PFSK-1 (cell line): ENCODE measurements at regions not wholly inside any gene's neighbourhood (a gene's known extent, or its start where the extent isn't known, plus 50 kb on each side); places are given as distances from the start of the nearest gene placed in this dataset.

Source experiments
- FOXP2 ChIP-seq: optimal IDR thresholded peaks from 2 replicates; pipeline ENCODE3; 2011; ENCODE audit warnings: borderline replicate concordance, control low read depth, inconsistent platforms; ENCODE audit not compliant: insufficient read depth; ENCODE audit errors: extremely low read length, extremely low read depth
- POLR2AphosphoS5 ChIP-seq: IDR thresholded peaks from 2 replicates; pipeline ENCODE4 v1.6.1; 2012; ENCODE audit warnings: low read depth, mild to moderate bottlenecking, control low read depth, low read length, moderate library complexity
- REST ChIP-seq, 2 experiments: IDR thresholded peaks; 2 replicates each; pipeline versions ENCODE4 v1.6.1 to v1.8.0; 2011 to 2012; ENCODE audit warnings: low read depth in 2 of 2, low read length in 2 of 2, control low read depth in 1 of 2, inconsistent platforms in 1 of 2, mild to moderate bottlenecking in 1 of 2, moderate library complexity in 1 of 2; ENCODE audit not compliant: insufficient read depth in 1 of 2
- SIN3A ChIP-seq: IDR thresholded peaks from 2 replicates; pipeline ENCODE4 v1.6.1; 2012; ENCODE audit warnings: mild to moderate bottlenecking, low read length, moderate library complexity, borderline replicate concordance; ENCODE audit not compliant: insufficient read depth
- TAF1 ChIP-seq: IDR thresholded peaks from 2 replicates; pipeline ENCODE4 v1.6.1; 2012; ENCODE audit warnings: low read length, control low read depth, borderline replicate concordance; ENCODE audit not compliant: insufficient read depth

- TF ChIP-seq FOXP2: no peak
- no peak for TF ChIP-seq POLR2AphosphoS5
- TF ChIP-seq REST (IDR thresholded peaks at IDR 0.05; ENCODE audit: insufficient read depth in 1 of 2, low read depth in 2 of 2, low read length in 2 of 2): no peak
- no peak for TF ChIP-seq TAF1
- no peak for TF ChIP-seq SIN3A
Observed at GRCh38 chr3:144915202-144915601, 943.6 kb downstream of the DIPK2A start.

GRCh38 chr3:144921710-144922109 is 950.1 kb downstream of the DIPK2A start:
- no peak for TF ChIP-seq POLR2AphosphoS5
- no peak for TF ChIP-seq SIN3A

GRCh38 chr3:144923046-144923775 is 951.6 kb downstream of the DIPK2A start:
- TF ChIP-seq REST (IDR thresholded peaks at IDR 0.05; ENCODE audit: insufficient read depth in 1 of 2, low read depth in 2 of 2, low read length in 2 of 2): no peak
- no peak for TF ChIP-seq TAF1
- no peak for TF ChIP-seq SIN3A
- TF ChIP-seq FOXP2: no peak
- no peak for TF ChIP-seq POLR2AphosphoS5

GRCh38 chr3:144930431-144930830 is 958.8 kb downstream of the DIPK2A start:
- TF ChIP-seq POLR2AphosphoS5: no peak
- no peak for TF ChIP-seq SIN3A
- no peak for TF ChIP-seq TAF1
- TF ChIP-seq REST (IDR thresholded peaks at IDR 0.05; ENCODE audit: insufficient read depth in 1 of 2, low read depth in 2 of 2, low read length in 2 of 2): no peak
- TF ChIP-seq FOXP2: no peak

GRCh38 chr3:144931590-144931989 is 960.0 kb downstream of the DIPK2A start:
- TF ChIP-seq TAF1 (no peak), FOXP2 (no peak), SIN3A (no peak)

GRCh38 chr3:144942093-144942837 is 970.6 kb downstream of the DIPK2A start:
- no peak for TF ChIP-seq POLR2AphosphoS5
- TF ChIP-seq FOXP2: no peak
- TF ChIP-seq TAF1: no peak
- TF ChIP-seq REST (IDR thresholded peaks at IDR 0.05; ENCODE audit: insufficient read depth in 1 of 2, low read depth in 2 of 2, low read length in 2 of 2): no peak
- no peak for TF ChIP-seq SIN3A
